Esophagus squamous epithelium (tissue), 5 donors: ENCODE measurements at regions not wholly inside any gene's neighbourhood (a gene's known extent, or its start where the extent isn't known, plus 50 kb on each side); places are given as distances from the start of the nearest gene placed in this dataset.

Experiments used
- DNase-seq: peaks from one replicate; lab custom pipeline; 2025; lab: John Stamatoyannopoulos, UW
- H3K27ac ChIP-seq, 4 donors: fragments of 200-600 bp; sonication (generic); one replicate each; pipeline ENCODE4 v1.5.1; 2016 to 2019; ENCODE audit warnings: mild to moderate bottlenecking in 1 of 4
- H3K27me3 ChIP-seq, 4 donors: fragments of 200-600 bp; sonication (generic); 1 replicate in 3 of 4; 2 replicates in 1 of 4; pipeline versions ENCODE4 v1.5.1 to v1.6.0; 2017 to 2021; ENCODE audit warnings: antibody characterized with exemption in 1 of 4
- H3K36me3 ChIP-seq, 3 donors: fragments of 200-600 bp; sonication (generic); one replicate each; pipeline ENCODE4 v1.5.1; 2016 to 2019
- H3K4me1 ChIP-seq, 3 donors: fragments of 200-600 bp; sonication (generic); one replicate each; pipeline ENCODE4 v1.5.1; 2017 to 2019
- H3K4me3 ChIP-seq, 4 donors: fragments of 200-600 bp; sonication (generic); 1 replicate in 3 of 4; 2 replicates in 1 of 4; pipeline ENCODE4 v1.5.1; 2016 to 2019; ENCODE audit warnings: mild to moderate bottlenecking in 2 of 4, moderate library complexity in 1 of 4
- H3K9me3 ChIP-seq, 3 donors: fragments of 200-600 bp; sonication (generic); one replicate each; pipeline ENCODE4 v1.5.1; 2016 to 2019
- POLR2A ChIP-seq, 4 donors: fragments of 450-650 bp; IDR thresholded peaks; one replicate each; pipeline ENCODE4 v1.6.1; 2017; ENCODE audit warnings: antibody characterized with exemption in 4 of 4, mild to moderate bottlenecking in 4 of 4, moderate library complexity in 3 of 4
- WGBS, 2 donors: methylation state at CpG; one replicate each; pipeline ENCODE4 v1.1.5; 2018; 5-methylcytosine and 5-hydroxymethylcytosine counted together
- intact Hi-C: fragments of 100-400 bp; cut with DNase I; formaldehyde crosslinking; loops from one replicate; pipeline ENCODE4 v1.15.0; 2022
- TF ChIP-seq, protein P1 (sequence below), 6 experiments: fragments of 450-650 bp in 4 of 6; fragments of 200-600 bp in 2 of 6; sonication (generic) in 2 of 6; IDR thresholded peaks; one replicate each; pipeline ENCODE4 v1.5.1; 2016 to 2019; ENCODE audit warnings: antibody characterized with exemption in 6 of 6, mild to moderate bottlenecking in 4 of 6, moderate library complexity in 4 of 6
- donor health status: DM: yes; HTN: yes; CAD: no.

DNA sequence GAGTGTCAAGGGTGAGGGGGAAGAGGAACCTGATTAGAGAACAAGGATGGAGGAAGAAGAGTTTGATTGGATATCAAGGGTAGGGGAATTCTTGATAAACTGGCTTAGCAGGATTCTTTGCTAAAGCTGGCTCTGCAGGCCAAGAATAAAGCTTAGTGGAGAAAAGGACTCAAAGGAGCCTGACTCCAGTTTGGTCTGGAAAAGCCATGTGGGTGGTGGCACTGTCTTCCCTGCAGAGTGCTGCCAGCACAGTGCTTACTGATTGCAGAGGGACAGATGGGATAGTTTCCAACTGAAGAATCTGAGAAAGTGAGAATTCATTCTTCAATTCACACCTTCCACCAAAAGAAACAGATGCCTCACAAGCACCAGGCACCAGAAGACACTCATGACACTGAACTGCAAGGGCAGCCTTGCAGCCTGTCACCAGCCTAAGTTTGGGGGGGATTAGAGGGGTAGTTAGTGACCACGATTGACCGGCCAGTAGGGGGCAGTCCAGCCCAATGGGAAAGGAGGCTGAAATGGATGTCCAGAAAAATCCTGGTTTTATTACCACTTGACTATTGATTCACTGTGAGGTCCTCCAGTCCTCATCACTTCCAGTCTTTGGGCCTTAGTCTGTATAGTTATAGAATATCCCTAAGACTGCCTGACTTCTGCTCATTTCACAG, 334.5 kb downstream of the SMAD2 start:
- peaks cover 0 to 44% (median 0%) of the 10 kb centered on the region in 4 donors for H3K27me3 ChIP-seq
- H3K36me3 ChIP-seq, result no peaks in the 10 kb centered on the region
- 6 to 31% methylated on average over 2 of the region's 2 CpGs for WGBS, 2 donors
- no peak overlapping the region for H3K4me3 ChIP-seq
- H3K27ac ChIP-seq, result no peak overlapping the region
- intact Hi-C loops, result no loop called here
- TF ChIP-seq POLR2A (IDR thresholded peaks at IDR 0.05), result no peak
- TF ChIP-seq, protein P1, sequence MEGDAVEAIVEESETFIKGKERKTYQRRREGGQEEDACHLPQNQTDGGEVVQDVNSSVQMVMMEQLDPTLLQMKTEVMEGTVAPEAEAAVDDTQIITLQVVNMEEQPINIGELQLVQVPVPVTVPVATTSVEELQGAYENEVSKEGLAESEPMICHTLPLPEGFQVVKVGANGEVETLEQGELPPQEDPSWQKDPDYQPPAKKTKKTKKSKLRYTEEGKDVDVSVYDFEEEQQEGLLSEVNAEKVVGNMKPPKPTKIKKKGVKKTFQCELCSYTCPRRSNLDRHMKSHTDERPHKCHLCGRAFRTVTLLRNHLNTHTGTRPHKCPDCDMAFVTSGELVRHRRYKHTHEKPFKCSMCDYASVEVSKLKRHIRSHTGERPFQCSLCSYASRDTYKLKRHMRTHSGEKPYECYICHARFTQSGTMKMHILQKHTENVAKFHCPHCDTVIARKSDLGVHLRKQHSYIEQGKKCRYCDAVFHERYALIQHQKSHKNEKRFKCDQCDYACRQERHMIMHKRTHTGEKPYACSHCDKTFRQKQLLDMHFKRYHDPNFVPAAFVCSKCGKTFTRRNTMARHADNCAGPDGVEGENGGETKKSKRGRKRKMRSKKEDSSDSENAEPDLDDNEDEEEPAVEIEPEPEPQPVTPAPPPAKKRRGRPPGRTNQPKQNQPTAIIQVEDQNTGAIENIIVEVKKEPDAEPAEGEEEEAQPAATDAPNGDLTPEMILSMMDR (IDR thresholded peaks at IDR 0.05), result peak in 1 of 6 experiments; percentile 17
- H3K4me1 ChIP-seq, result no peaks in the 10 kb centered on the region
- DNase-seq, result no peak
- peaks cover 0 to 10% (median 0%) of the 10 kb centered on the region in 3 donors for H3K9me3 ChIP-seq

DNA sequence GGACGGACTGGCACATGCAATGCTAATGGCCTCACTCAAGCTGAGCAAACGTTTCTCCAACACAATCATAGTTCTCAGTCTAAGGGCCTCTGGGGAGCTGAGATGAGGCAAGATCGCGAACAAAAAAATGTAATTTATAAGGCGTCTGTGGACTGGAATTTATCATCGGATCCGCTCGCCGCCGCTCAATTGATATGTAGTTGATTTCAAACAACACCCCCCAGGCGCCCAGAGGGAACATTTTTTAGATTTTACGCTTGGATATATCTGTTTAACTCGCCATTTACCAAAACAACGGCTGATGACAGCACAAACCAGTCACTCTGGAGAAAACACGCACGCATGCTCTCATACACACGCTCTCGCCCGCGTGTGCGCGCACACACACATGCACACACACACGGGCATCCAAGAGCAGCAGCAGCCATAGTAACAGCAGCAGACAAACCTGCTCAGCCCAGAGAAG, 335.8 kb downstream of the SMAD2 start:
- DNase-seq, result no peak
- 76 to 77% methylated on average over 21 to 23 of the region's 23 CpGs for WGBS, 2 donors
- Histone ChIP-seq H3K4me3 (no peak overlapping the region), H3K27me3 (peaks cover 0 to 44% (median 0%) of the 10 kb centered on the region in 4 donors), H3K4me1 (no peaks in the 10 kb centered on the region), H3K36me3 (no peaks in the 10 kb centered on the region), H3K27ac (no peak overlapping the region), H3K9me3 (peaks cover 0 to 10% (median 0%) of the 10 kb centered on the region in 3 donors)
- TF ChIP-seq POLR2A (IDR thresholded peaks at IDR 0.05), result no peak
- TF ChIP-seq, protein P1 (IDR thresholded peaks at IDR 0.05), result no peak
- intact Hi-C loops, result no loop called here

DNA sequence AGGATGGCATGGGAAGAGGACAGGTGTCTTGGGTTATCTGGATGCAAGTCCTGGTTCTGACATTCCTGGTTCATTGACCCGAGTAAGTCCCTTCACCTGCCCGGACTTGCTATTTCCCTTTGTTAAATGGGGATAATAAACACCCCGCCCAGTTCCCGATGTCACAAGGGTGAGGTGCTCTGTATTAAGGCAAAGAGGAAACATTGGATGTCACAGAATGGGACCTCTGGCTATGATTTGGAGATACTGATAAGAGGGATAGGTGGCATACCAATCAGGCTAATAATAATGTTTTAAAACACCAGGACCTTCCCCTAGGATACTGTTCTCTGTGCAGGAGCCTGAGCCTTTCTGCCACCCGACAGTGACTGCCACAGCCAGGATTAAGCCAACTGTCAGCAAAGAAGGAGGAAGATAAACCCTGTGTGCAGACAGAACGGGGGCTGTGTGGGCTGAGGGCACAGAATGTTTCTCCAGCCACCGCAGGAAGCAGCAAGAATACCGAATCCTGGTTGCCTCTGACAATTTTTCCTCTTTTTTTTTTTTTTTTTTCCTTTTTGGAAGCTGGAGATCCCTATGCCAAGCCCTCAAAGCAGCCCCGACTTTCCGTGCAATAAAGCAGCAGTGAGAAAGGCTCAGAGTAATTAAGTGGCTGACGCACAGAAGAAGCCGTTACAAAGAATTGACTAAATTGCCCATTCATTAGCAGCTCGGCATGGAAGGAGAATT, 336.6 kb downstream of the SMAD2 start:
- WGBS, 2 donors, result 17 to 36% methylated on average over 12 to 13 of the region's 13 CpGs
- TF ChIP-seq POLR2A (IDR thresholded peaks at IDR 0.05), result no peak
- TF ChIP-seq, protein P1 (IDR thresholded peaks at IDR 0.05), result no peak
- intact Hi-C loops, result no loop called here
- peaks cover 0 to 10% (median 0%) of the 10 kb centered on the region in 3 donors for H3K9me3 ChIP-seq
- H3K27me3 ChIP-seq, result peaks cover 0 to 44% (median 0%) of the 10 kb centered on the region in 4 donors
- H3K4me1 ChIP-seq, result no peaks in the 10 kb centered on the region
- no peak overlapping the region for H3K27ac ChIP-seq
- DNase-seq, result no peak
- H3K4me3 ChIP-seq, result no peak overlapping the region
- H3K36me3 ChIP-seq, result no peaks in the 10 kb centered on the region

GRCh38 chr18:47591429-47591828, 339.0 kb downstream of the SMAD2 start:
- Histone ChIP-seq H3K4me1 (no peaks in the 10 kb centered on the region), H3K4me3 (no peak overlapping the region), H3K36me3 (no peaks in the 10 kb centered on the region), H3K9me3 (peaks cover 0 to 10% (median 0%) of the 10 kb centered on the region in 3 donors), H3K27ac (no peak overlapping the region), H3K27me3 (peaks cover 0 to 43% (median 0%) of the 10 kb centered on the region in 4 donors)
- intact Hi-C loops, result no loop called here
- 60 to 79% methylated on average over 2 to 3 of the region's 3 CpGs for WGBS, 2 donors
- no peak for DNase-seq
- TF ChIP-seq POLR2A (IDR thresholded peaks at IDR 0.05), result no peak
- TF ChIP-seq, protein P1 (IDR thresholded peaks at IDR 0.05), result no peak

GRCh38 chr18:47587587-47587986, 336.1 kb upstream of the SKOR2 start:
- H3K9me3 ChIP-seq, result no peaks in the 10 kb centered on the region
- H3K4me3 ChIP-seq, result no peak overlapping the region
- no peak overlapping the region for H3K27ac ChIP-seq
- intact Hi-C loops, result no loop called here
- no peak for DNase-seq
- H3K27me3 ChIP-seq, result peaks cover 0 to 13% (median 0%) of the 10 kb centered on the region in 4 donors
- 20 to 27% methylated on average over 1 to 2 of the region's 2 CpGs for WGBS, 2 donors
- no peaks in the 10 kb centered on the region for H3K4me1 ChIP-seq
- no peaks in the 10 kb centered on the region for H3K36me3 ChIP-seq
- TF ChIP-seq, protein P1 (IDR thresholded peaks at IDR 0.05), result no peak
- TF ChIP-seq POLR2A (IDR thresholded peaks at IDR 0.05), result no peak
